ENCODE measurements at regions not wholly inside any gene's neighbourhood (a gene's known extent, or its start where the extent isn't known, plus 50 kb on each side); places are given as distances from the start of the nearest gene placed in this dataset.
"Not testable (repeated sequence)": the region's sequence is repeated elsewhere in the genome, so short reads cannot be mapped to it uniquely, and the experiment has no call there.

DNA sequence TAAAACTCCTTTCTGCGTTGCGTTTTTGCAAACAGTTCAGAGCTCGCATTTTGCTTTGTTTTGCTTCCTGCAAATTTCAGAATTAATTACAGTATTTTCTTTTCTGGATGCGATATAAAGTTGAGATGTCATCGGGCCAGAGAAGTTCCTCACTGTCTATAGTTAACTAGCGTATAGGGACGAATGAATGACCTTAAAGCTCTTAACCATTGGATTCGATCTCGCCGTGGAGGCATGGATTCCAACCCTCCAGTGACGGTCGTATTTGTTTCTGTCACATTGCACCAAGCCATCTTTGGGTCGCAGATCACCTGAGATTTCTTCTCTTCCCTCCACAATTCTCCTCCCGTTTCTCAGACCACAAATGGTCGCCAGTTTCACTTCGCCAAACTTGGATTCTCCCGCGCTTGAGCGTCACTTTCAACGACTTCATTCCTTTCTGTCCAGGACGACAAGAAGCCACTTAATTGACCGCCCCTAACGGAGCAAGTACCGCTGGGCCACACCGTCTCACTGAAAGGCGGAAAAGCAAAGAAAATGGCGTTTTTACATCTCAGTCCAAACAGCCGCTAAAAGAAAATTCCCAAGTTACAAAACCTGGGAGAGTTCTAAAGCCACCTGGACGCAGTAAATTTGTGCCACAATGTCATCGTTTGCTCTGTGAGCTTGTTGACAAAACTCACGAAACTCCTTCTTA is 85.3 kb upstream of the ZNF184 start:
- H3K4me3 ChIP-seq (ENCODE audit: low read depth, low read length), result peak overlapping the region; percentile 47
- TF ChIP-seq, protein P1, sequence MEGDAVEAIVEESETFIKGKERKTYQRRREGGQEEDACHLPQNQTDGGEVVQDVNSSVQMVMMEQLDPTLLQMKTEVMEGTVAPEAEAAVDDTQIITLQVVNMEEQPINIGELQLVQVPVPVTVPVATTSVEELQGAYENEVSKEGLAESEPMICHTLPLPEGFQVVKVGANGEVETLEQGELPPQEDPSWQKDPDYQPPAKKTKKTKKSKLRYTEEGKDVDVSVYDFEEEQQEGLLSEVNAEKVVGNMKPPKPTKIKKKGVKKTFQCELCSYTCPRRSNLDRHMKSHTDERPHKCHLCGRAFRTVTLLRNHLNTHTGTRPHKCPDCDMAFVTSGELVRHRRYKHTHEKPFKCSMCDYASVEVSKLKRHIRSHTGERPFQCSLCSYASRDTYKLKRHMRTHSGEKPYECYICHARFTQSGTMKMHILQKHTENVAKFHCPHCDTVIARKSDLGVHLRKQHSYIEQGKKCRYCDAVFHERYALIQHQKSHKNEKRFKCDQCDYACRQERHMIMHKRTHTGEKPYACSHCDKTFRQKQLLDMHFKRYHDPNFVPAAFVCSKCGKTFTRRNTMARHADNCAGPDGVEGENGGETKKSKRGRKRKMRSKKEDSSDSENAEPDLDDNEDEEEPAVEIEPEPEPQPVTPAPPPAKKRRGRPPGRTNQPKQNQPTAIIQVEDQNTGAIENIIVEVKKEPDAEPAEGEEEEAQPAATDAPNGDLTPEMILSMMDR (IDR thresholded peaks at IDR 0.05; ENCODE audit: low read depth, low read length), result no peak

- H3K4me3 ChIP-seq (ENCODE audit: low read depth, low read length), result no peak overlapping the region
- TF ChIP-seq, protein P1 (IDR thresholded peaks at IDR 0.05; ENCODE audit: low read depth, low read length), result no peak
Observed at GRCh38 chr6:27556406-27556805, 83.5 kb upstream of the ZNF184 start.

GRCh38 chr6:27553123-27553904 is 80.4 kb upstream of the ZNF184 start:
- TF ChIP-seq, protein P1 (IDR thresholded peaks at IDR 0.05; ENCODE audit: low read depth, low read length), result no peak

DNA sequence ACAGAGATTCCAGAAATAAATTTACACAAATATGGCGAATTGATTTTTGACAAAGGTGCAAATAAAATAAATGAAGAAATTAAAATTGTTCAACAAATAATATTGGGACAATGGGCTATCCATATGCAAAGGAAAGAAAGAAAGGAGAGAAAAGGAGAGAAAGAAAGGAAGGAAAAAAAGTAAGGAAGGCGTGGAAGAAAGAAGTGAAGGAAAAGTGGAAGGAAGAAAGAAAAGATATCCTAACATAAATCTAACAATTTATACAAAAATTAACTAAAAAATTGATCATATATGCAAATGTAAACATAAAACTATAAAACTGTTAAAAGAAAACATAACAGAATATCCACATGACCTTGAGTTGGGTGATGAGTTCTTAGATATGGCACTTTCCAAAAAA is 78.7 kb upstream of the ZNF184 start:
- TF ChIP-seq, protein P1 (IDR thresholded peaks at IDR 0.05; ENCODE audit: low read depth, low read length), result no peak
- H3K4me3 ChIP-seq (ENCODE audit: low read depth, low read length), result no peak overlapping the region

More at GRCh38 chr6:27553123-27553904, 80.4 kb upstream of the ZNF184 start:
- no peak overlapping the region; the same call in 1 of the 2 replicates for H3K4me3 ChIP-seq (ENCODE audit: low read depth, low read length)

DNA sequence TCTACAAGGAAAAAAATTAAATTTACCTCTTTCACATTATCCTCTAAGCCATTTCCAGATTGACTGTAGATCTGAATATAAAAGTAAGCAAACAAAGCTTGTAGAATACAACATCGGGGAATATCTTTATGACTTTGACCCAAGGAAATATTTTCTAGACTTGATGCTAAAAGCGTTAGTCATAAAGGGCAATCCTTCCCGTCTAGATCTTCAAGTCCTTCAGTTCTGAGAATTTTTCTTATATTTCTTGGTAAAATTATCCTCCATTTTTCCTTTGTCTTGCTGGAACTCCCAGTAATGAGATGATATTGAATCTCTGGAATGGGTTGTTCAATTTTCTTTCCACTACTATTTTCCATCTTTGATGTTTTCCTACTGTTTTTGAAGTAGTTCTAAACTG is 77.8 kb upstream of the ZNF184 start:
- TF ChIP-seq, protein P1 (IDR thresholded peaks at IDR 0.05; ENCODE audit: low read depth, low read length), result no peak
- H3K4me3 ChIP-seq (ENCODE audit: low read depth, low read length), result no peak overlapping the region

DNA sequence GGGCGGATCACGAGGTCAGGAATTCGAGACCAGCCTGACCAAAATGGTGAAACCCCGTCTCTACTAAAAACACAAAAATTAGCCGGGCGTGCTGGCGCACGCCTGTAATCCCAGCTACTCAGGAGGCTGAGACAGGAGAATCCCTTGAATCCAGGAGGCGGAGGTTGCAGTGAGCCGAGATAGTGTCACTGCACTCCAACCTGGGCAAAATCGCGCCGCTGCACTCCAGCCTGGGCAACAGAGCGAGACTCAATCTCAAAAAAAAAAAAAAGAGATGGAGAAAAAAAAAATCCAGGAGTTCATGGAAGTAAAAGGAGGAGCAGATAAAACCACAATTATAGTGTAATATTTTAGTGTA is 76.3 kb upstream of the ZNF184 start:
- not testable (repeated sequence) for H3K4me3 ChIP-seq (ENCODE audit: low read depth, low read length)

GRCh38 chr6:27547157-27548075 is 74.5 kb upstream of the ZNF184 start:
- H3K4me3 ChIP-seq (ENCODE audit: low read depth, low read length), result peak overlapping the region; percentile 45
- TF ChIP-seq, protein P1 (IDR thresholded peaks at IDR 0.05; ENCODE audit: low read depth, low read length), result no peak
